Spleen (tissue), 7 donors: ENCODE measurements at regions not wholly inside any gene's neighbourhood (a gene's known extent, or its start where the extent isn't known, plus 50 kb on each side); places are given as distances from the start of the nearest gene placed in this dataset.

Experiments used
- POLR2A ChIP-seq, 3 donors: fragments of 450-650 bp; IDR thresholded peaks; one replicate each; pipeline ENCODE4 v1.5.1; 2017; ENCODE audit warnings: antibody characterized with exemption in 3 of 3, mild to moderate bottlenecking in 1 of 3
- TF ChIP-seq, protein P1 (sequence below), 11 experiments: fragments of 200-600 bp in 7 of 11; fragments of 450-650 bp in 4 of 11; sonication (generic) in 4 of 11; IDR thresholded peaks in 8 of 11; conservative IDR thresholded peaks in 3 of 11; 1 replicate in 7 of 11; 2 replicates in 4 of 11; pipeline versions ENCODE4 v1.4.0 to v1.8.0; 2016 to 2021; ENCODE audit warnings: antibody characterized with exemption in 11 of 11, inconsistent platforms in 4 of 11, mild to moderate bottlenecking in 1 of 11
- donor health status: DM: no; HTN: no; CAD: no; lungs with moderate emphysema.
- donor health status: DM: no; HTN: no; CAD: no.
- donor health status: DM: no; HTN: no; CAD: no.

DNA sequence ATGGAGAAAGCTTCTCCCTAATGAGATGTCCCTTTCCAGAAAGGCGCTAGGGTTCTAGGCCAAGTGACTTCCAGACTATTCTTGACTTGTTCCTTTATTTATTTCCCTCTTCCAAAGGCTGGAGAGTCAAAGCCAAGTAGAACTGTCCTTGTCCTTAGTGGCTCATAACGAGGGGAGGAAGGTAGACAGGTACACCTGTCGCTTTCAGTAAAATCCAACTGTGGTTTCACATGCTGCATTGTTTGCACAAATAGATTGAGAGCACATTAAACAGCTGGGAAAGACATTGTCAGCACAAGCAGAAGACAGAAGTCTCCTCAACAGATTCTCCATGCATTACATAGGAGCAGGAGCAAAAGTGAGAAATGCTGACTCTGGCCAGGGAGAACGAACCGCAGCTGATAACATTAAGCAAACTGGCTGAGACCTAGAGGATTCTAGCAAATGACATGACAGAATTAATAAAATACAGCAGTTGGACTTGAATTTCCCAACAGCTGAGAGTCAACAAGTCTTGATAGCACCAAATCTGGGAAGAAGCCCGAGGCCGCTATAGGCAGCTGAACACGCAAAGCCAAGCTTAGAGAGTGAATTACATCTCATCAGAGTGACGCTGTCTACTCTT is 227.7 kb downstream of the TLE3 start:
- TF ChIP-seq, protein P1, sequence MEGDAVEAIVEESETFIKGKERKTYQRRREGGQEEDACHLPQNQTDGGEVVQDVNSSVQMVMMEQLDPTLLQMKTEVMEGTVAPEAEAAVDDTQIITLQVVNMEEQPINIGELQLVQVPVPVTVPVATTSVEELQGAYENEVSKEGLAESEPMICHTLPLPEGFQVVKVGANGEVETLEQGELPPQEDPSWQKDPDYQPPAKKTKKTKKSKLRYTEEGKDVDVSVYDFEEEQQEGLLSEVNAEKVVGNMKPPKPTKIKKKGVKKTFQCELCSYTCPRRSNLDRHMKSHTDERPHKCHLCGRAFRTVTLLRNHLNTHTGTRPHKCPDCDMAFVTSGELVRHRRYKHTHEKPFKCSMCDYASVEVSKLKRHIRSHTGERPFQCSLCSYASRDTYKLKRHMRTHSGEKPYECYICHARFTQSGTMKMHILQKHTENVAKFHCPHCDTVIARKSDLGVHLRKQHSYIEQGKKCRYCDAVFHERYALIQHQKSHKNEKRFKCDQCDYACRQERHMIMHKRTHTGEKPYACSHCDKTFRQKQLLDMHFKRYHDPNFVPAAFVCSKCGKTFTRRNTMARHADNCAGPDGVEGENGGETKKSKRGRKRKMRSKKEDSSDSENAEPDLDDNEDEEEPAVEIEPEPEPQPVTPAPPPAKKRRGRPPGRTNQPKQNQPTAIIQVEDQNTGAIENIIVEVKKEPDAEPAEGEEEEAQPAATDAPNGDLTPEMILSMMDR (IDR thresholded peaks at IDR 0.05 in 8 of 11, conservative IDR thresholded peaks at IDR 0.05 in 3 of 11), result no peak
- TF ChIP-seq POLR2A (IDR thresholded peaks at IDR 0.05), result no peak
